ENCODE measurements at regions not wholly inside any gene's neighbourhood (a gene's known extent, or its start where the extent isn't known, plus 50 kb on each side); places are given as distances from the start of the nearest gene placed in this dataset.

DNA sequence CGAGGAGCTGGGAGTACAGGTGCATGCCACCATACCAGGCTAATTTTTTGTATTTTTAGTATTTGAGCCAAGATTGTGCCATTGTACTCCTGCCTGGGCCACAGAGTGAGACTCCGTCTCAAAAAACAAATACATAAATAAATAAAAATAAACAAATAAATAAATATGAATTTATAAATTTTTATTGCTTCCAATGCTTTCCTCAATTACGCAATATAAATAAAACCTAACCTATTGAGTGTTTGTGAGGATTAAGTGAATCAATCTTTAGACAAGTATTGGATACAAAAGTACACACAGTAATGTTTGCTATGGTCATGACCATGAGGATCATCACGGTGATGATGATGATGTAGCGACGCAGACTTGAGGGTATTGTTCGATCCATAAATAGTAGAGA lies 257.4 kb downstream of the ASXL3 start (continued):
- no peak for TF ChIP-seq ZNF24 (tag by site-specific recombination; IDR thresholded peaks at IDR 0.05)
- TF ChIP-seq ZNF777 (tag by site-specific recombination; IDR thresholded peaks at IDR 0.05; ENCODE audit: borderline replicate concordance), result no peak
- no peak for TF ChIP-seq ZSCAN30 (tag by site-specific recombination; IDR thresholded peaks at IDR 0.05)
- no peak for TF ChIP-seq ZNF624 (tag by site-specific recombination; IDR thresholded peaks at IDR 0.05)
- no peak for TF ChIP-seq SALL2 (tag by site-specific recombination; IDR thresholded peaks at IDR 0.05; ENCODE audit: borderline replicate concordance)
- TF ChIP-seq GLIS2 (tag by site-specific recombination; IDR thresholded peaks at IDR 0.05), result no peak
- TF ChIP-seq ZNF558 (tag by site-specific recombination; IDR thresholded peaks at IDR 0.05), result no peak

DNA sequence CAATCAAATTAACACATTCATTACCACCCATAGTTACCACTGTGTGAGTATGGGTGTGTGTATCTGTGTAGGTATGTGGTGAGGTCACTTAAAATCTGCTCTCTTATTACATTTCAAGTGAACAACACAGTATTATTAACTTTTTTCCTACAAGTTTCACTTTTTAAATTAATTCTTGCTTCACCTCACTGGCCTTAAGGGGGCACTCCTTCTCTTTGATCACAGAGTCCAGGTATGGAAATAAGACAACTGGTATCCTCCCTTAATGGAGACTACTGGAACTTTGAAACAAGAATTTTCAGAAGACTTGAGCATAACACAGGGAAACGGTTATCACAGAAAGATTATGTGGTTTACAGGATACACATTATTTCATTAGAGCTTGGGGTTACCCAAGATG lies 255.8 kb downstream of the ASXL3 start:
- no peak for TF ChIP-seq ZNF324 (tag by site-specific recombination; IDR thresholded peaks at IDR 0.05)
- no peak for TF ChIP-seq KLF9 (tag by site-specific recombination; IDR thresholded peaks at IDR 0.05; ENCODE audit: low read depth)
- TF ChIP-seq MEIS1 (CRISPR knock-in tag; IDR thresholded peaks at IDR 0.05; ENCODE audit: borderline replicate concordance), result no peak
- TF ChIP-seq, protein P1, sequence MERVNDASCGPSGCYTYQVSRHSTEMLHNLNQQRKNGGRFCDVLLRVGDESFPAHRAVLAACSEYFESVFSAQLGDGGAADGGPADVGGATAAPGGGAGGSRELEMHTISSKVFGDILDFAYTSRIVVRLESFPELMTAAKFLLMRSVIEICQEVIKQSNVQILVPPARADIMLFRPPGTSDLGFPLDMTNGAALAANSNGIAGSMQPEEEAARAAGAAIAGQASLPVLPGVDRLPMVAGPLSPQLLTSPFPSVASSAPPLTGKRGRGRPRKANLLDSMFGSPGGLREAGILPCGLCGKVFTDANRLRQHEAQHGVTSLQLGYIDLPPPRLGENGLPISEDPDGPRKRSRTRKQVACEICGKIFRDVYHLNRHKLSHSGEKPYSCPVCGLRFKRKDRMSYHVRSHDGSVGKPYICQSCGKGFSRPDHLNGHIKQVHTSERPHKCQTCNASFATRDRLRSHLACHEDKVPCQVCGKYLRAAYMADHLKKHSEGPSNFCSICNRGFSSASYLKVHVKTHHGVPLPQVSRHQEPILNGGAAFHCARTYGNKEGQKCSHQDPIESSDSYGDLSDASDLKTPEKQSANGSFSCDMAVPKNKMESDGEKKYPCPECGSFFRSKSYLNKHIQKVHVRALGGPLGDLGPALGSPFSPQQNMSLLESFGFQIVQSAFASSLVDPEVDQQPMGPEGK (tag by site-specific recombination; IDR thresholded peaks at IDR 0.05), result no peak
- TF ChIP-seq ZNF624 (tag by site-specific recombination; IDR thresholded peaks at IDR 0.05), result no peak
- no peak for TF ChIP-seq ZNF654 (tag by site-specific recombination; IDR thresholded peaks at IDR 0.05; ENCODE audit: low read depth)
- TF ChIP-seq ZNF514 (tag by site-specific recombination; IDR thresholded peaks at IDR 0.05), result no peak
- TF ChIP-seq ZEB2 (tag by site-specific recombination; IDR thresholded peaks at IDR 0.05), result no peak
- TF ChIP-seq, protein P2, sequence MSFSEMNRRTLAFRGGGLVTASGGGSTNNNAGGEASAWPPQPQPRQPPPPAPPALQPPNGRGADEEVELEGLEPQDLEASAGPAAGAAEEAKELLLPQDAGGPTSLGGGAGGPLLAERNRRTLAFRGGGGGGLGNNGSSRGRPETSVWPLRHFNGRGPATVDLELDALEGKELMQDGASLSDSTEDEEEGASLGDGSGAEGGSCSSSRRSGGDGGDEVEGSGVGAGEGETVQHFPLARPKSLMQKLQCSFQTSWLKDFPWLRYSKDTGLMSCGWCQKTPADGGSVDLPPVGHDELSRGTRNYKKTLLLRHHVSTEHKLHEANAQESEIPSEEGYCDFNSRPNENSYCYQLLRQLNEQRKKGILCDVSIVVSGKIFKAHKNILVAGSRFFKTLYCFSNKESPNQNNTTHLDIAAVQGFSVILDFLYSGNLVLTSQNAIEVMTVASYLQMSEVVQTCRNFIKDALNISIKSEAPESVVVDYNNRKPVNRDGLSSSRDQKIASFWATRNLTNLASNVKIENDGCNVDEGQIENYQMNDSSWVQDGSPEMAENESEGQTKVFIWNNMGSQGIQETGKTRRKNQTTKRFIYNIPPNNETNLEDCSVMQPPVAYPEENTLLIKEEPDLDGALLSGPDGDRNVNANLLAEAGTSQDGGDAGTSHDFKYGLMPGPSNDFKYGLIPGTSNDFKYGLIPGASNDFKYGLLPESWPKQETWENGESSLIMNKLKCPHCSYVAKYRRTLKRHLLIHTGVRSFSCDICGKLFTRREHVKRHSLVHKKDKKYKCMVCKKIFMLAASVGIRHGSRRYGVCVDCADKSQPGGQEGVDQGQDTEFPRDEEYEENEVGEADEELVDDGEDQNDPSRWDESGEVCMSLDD (tag by site-specific recombination; IDR thresholded peaks at IDR 0.05), result no peak
- TF ChIP-seq, protein P3, sequence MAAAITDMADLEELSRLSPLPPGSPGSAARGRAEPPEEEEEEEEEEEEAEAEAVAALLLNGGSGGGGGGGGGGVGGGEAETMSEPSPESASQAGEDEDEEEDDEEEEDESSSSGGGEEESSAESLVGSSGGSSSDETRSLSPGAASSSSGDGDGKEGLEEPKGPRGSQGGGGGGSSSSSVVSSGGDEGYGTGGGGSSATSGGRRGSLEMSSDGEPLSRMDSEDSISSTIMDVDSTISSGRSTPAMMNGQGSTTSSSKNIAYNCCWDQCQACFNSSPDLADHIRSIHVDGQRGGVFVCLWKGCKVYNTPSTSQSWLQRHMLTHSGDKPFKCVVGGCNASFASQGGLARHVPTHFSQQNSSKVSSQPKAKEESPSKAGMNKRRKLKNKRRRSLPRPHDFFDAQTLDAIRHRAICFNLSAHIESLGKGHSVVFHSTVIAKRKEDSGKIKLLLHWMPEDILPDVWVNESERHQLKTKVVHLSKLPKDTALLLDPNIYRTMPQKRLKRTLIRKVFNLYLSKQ (tag by site-specific recombination; IDR thresholded peaks at IDR 0.05; ENCODE audit: borderline replicate concordance), result no peak
- no peak for TF ChIP-seq SETDB1 (IDR thresholded peaks at IDR 0.05; ENCODE audit: insufficient read length, low read length)
- no peak for TF ChIP-seq ZNF341 (tag by site-specific recombination; IDR thresholded peaks at IDR 0.05; ENCODE audit: low read depth)
- H3K4me1 ChIP-seq (ENCODE audit: control insufficient read depth, insufficient read depth, low read length), result no peaks in the 10 kb centered on the region
- ChIA-PET POLR2A (no interaction called here), CTCF (interaction anchor here (0.6 to 3.0 kb wide), 11 partner anchors 10 to 930 kb away, joined by 3 to 17 read pairs (median 3); no protein-coding TSS in a partner anchor)
- H3K36me3 ChIP-seq (ENCODE audit: control insufficient read depth in 2 of 2, insufficient read depth in 1 of 2, low read length in 2 of 2), result no peaks in the 10 kb centered on the region
- no peak overlapping the region for H3K27ac ChIP-seq (ENCODE audit: extremely low read depth, low read depth, low read length)
- no peak overlapping the region for H3K4me3 ChIP-seq (ENCODE audit: low read depth, low read length)
- H3K9me3 ChIP-seq (ENCODE audit: control insufficient read depth, insufficient read depth, low read depth, low read length), result no peaks in the 10 kb centered on the region

DNA sequence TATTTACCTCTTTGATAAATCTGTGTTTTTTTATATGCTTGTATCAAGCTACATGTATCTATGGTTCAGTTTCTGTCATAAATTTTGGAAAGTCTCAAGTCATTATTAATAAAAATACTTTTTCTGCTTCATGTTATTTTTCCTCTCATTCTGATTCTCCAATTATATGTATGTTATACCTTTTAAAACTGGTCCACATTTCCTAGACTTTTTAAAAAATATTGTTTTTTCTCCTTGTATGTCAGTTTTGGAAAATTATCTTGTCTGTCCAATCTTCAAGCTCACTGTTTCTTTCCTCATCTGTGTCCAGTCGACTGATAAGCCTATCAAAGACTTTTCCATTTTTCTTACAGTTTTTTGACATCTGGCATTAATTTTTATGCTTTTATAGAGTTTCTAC lies 253.4 kb downstream of the ASXL3 start:
- no peaks in the 10 kb centered on the region for H3K9me3 ChIP-seq (ENCODE audit: control insufficient read depth, insufficient read depth, low read depth, low read length)
- ChIA-PET CTCF (interaction anchor here (0.7 kb wide), 1 partner anchor 67 kb away, joined by 3 read pairs; no protein-coding TSS in a partner anchor), POLR2A (no interaction called here)
- H3K4me3 ChIP-seq (ENCODE audit: low read depth, low read length), result no peak overlapping the region
- H3K27ac ChIP-seq (ENCODE audit: extremely low read depth, low read depth, low read length), result no peak overlapping the region
- no peaks in the 10 kb centered on the region for H3K36me3 ChIP-seq (ENCODE audit: control insufficient read depth in 2 of 2, insufficient read depth in 1 of 2, low read length in 2 of 2)
- TF ChIP-seq SETDB1 (IDR thresholded peaks at IDR 0.05; ENCODE audit: insufficient read length, low read length) (peak; percentile 82), ZNF514 (tag by site-specific recombination; IDR thresholded peaks at IDR 0.05) (no peak), ZNF133 (tag by site-specific recombination; IDR thresholded peaks at IDR 0.05) (peak; percentile 96), ZBTB7A (tag by site-specific recombination; IDR thresholded peaks at IDR 0.05; ENCODE audit: low read depth) (no peak)
- no peaks in the 10 kb centered on the region for H3K4me1 ChIP-seq (ENCODE audit: control insufficient read depth, insufficient read depth, low read length)

All from HEK293 (cell line).